G401 (cell line): ENCODE measurements at regions not wholly inside any gene's neighbourhood (a gene's known extent, or its start where the extent isn't known, plus 50 kb on each side); places are given as distances from the start of the nearest gene placed in this dataset.

Experiments used
- DNase-seq: peaks from one replicate; pipeline ENCODE4 v3.0.0-alpha.2; 2015; ENCODE audit warnings: low spot score
- in situ Hi-C: cut with HindIII; loops from 2 replicates; pipeline ENCODE4 v1.10.0; 2016; ENCODE audit warnings: low sequenced_read_pairs, mixed read lengths

- DNase-seq: no peak
- in situ Hi-C loops: no loop called here
These were observed 291.5 kb upstream of the SULF2 start for GRCh38 chr20:48076747-48077146.

GRCh38 chr20:48076247-48076646, 291.0 kb upstream of the SULF2 start:
- in situ Hi-C loops: no loop called here
- no peak for DNase-seq

GRCh38 chr20:48075591-48076174, 290.4 kb upstream of the SULF2 start:
- in situ Hi-C loops: no loop called here
- DNase-seq: no peak

- in situ Hi-C loops: no loop called here
- DNase-seq: no peak
These were observed 285.8 kb upstream of the SULF2 start for GRCh38 chr20:48070991-48071652.

GRCh38 chr20:48069596-48069995, 284.3 kb upstream of the SULF2 start:
- in situ Hi-C loops: no loop called here
- no peak for DNase-seq

- DNase-seq: no peak
These were observed 281.6 kb upstream of the SULF2 start for GRCh38 chr20:48066851-48067250.

GRCh38 chr20:48066246-48066645, 281.0 kb upstream of the SULF2 start:
- DNase-seq: no peak
- in situ Hi-C loops: no loop called here

More at GRCh38 chr20:48066851-48067250, 281.6 kb upstream of the SULF2 start:
- in situ Hi-C loops: no loop called here

- in situ Hi-C loops: no loop called here
- no peak for DNase-seq
These were observed 280.6 kb upstream of the SULF2 start for GRCh38 chr20:48065833-48066232.

GRCh38 chr20:48064929-48065328, 279.6 kb upstream of the SULF2 start:
- in situ Hi-C loops: no loop called here
- no peak for DNase-seq

- no peak for DNase-seq
- in situ Hi-C loops: no loop called here
These were observed 275.8 kb upstream of the SULF2 start for GRCh38 chr20:48060841-48061720.

- in situ Hi-C loops: no loop called here
These were observed 273.6 kb upstream of the SULF2 start for GRCh38 chr20:48058611-48059559.

GRCh38 chr20:48057739-48058138, 272.5 kb upstream of the SULF2 start:
- in situ Hi-C loops: no loop called here
- DNase-seq: no peak

More at GRCh38 chr20:48058611-48059559, 273.6 kb upstream of the SULF2 start:
- no peak for DNase-seq

GRCh38 chr20:48057251-48057650, 272.0 kb upstream of the SULF2 start:
- no peak for DNase-seq
- in situ Hi-C loops: no loop called here

- no peak for DNase-seq
- in situ Hi-C loops: no loop called here
These were observed 270.9 kb upstream of the SULF2 start for GRCh38 chr20:48056218-48056617.

- in situ Hi-C loops: no loop called here
- no peak for DNase-seq
These were observed 268.8 kb upstream of the SULF2 start for GRCh38 chr20:48054051-48054450.

- DNase-seq: no peak
- in situ Hi-C loops: no loop called here
These were observed 267.2 kb upstream of the SULF2 start for GRCh38 chr20:48052475-48052835.

- DNase-seq: no peak
- in situ Hi-C loops: no loop called here
These were observed 266.7 kb upstream of the SULF2 start for GRCh38 chr20:48051794-48052474.

GRCh38 chr20:48049641-48050040, 264.4 kb upstream of the SULF2 start:
- in situ Hi-C loops: no loop called here

GRCh38 chr20:48049171-48049570, 263.9 kb upstream of the SULF2 start:
- in situ Hi-C loops: no loop called here

More at GRCh38 chr20:48049641-48050040, 264.4 kb upstream of the SULF2 start:
- DNase-seq: no peak

More at GRCh38 chr20:48049171-48049570, 263.9 kb upstream of the SULF2 start:
- no peak for DNase-seq
